Upper lobe of right lung (tissue), 1 donor: ENCODE measurements at regions not wholly inside any gene's neighbourhood (a gene's known extent, or its start where the extent isn't known, plus 50 kb on each side); places are given as distances from the start of the nearest gene placed in this dataset.
"Not testable (repeated sequence)": the region's sequence is repeated elsewhere in the genome, so short reads cannot be mapped to it uniquely, and the experiment has no call there.

Experiments
- ATAC-seq: fragments of 200-7000 bp; cut with Tn5 transposase; one replicate; pipeline ENCODE4 v1.9.1; 2020; ENCODE audit warnings: mild to moderate bottlenecking, moderate library complexity
- DNase-seq: peaks from one replicate; pipeline ENCODE4 v3.0.0-alpha.2; 2020
- H3K27ac ChIP-seq: fragments of 200-600 bp; one replicate; pipeline ENCODE4 v1.8.0; 2022
- H3K27me3 ChIP-seq: fragments of 200-600 bp; one replicate; pipeline ENCODE4 v1.8.0; 2022; ENCODE audit warnings: mild to moderate bottlenecking
- H3K36me3 ChIP-seq: fragments of 200-600 bp; one replicate; pipeline ENCODE4 v1.8.0; 2022
- H3K4me1 ChIP-seq: fragments of 200-600 bp; one replicate; pipeline ENCODE4 v1.8.0; 2022
- H3K4me3 ChIP-seq: fragments of 200-600 bp; one replicate; pipeline ENCODE4 v1.8.0; 2022; ENCODE audit warnings: mild to moderate bottlenecking
- H3K9me3 ChIP-seq: fragments of 200-600 bp; one replicate; pipeline ENCODE4 v1.8.0; 2022
- intact Hi-C: fragments of 100-400 bp; cut with DNase I; formaldehyde crosslinking; loops from one replicate; pipeline ENCODE4 v1.11.0; 2022
- TF ChIP-seq, protein P1 (sequence below): fragments of 200-600 bp; IDR thresholded peaks from one replicate; pipeline ENCODE4 v1.8.0; 2022; ENCODE audit warnings: antibody characterized with exemption
- donor health status: DM: no; HTN: yes; CAD: no; lungs with severe emphysema.

GRCh38 chr4:104549736-104550135 is 55.0 kb upstream of the CXXC4 start:
- TF ChIP-seq, protein P1, sequence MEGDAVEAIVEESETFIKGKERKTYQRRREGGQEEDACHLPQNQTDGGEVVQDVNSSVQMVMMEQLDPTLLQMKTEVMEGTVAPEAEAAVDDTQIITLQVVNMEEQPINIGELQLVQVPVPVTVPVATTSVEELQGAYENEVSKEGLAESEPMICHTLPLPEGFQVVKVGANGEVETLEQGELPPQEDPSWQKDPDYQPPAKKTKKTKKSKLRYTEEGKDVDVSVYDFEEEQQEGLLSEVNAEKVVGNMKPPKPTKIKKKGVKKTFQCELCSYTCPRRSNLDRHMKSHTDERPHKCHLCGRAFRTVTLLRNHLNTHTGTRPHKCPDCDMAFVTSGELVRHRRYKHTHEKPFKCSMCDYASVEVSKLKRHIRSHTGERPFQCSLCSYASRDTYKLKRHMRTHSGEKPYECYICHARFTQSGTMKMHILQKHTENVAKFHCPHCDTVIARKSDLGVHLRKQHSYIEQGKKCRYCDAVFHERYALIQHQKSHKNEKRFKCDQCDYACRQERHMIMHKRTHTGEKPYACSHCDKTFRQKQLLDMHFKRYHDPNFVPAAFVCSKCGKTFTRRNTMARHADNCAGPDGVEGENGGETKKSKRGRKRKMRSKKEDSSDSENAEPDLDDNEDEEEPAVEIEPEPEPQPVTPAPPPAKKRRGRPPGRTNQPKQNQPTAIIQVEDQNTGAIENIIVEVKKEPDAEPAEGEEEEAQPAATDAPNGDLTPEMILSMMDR = no peak
- H3K27me3 ChIP-seq = no peaks in the 10 kb centered on the region
- no peaks in the 10 kb centered on the region for H3K9me3 ChIP-seq
- intact Hi-C loops = no loop called here
- no peak overlapping the region for H3K27ac ChIP-seq
- no peak overlapping the region for H3K4me3 ChIP-seq
- no peaks in the 10 kb centered on the region for H3K36me3 ChIP-seq
- H3K4me1 ChIP-seq = no peaks in the 10 kb centered on the region
- no peak for DNase-seq
- ATAC-seq = no peak

- ATAC-seq = no peak
- no peaks in the 10 kb centered on the region for H3K4me1 ChIP-seq
- intact Hi-C loops = no loop called here
- no peak overlapping the region for H3K27ac ChIP-seq
- TF ChIP-seq, protein P1 = no peak
- H3K36me3 ChIP-seq = no peaks in the 10 kb centered on the region
- H3K27me3 ChIP-seq = no peaks in the 10 kb centered on the region
- no peaks in the 10 kb centered on the region for H3K9me3 ChIP-seq
- DNase-seq = no peak
- H3K4me3 ChIP-seq = no peak overlapping the region
Measured at GRCh38 chr4:104559502-104559901, 64.8 kb upstream of the CXXC4 start.

DNA sequence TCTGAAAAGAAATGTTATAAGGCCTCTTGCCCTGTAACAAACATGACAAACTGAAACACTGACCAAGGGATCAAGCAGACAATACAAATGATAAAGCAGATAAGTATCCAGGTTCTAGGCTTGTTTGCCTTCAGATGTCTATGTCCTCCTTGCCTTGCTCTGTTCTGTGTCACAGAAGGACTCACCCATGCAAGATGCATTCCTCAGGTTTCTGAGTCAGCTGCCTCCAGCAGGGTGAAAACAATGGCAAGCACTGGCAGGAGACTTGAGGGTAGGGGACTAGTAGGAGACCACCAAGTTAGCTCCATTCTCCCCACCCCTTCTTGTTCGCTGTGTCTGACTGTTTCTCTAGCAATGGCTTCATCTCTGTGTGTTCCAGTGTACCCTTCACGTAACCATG is 76.6 kb upstream of the CXXC4 start:
- H3K27me3 ChIP-seq = no peaks in the 10 kb centered on the region
- ATAC-seq (no peak), DNase-seq (no peak)
- H3K9me3 ChIP-seq = no peaks in the 10 kb centered on the region
- no peak overlapping the region for H3K4me3 ChIP-seq
- H3K36me3 ChIP-seq = no peaks in the 10 kb centered on the region
- no peak overlapping the region for H3K27ac ChIP-seq
- TF ChIP-seq, protein P1 = no peak
- no peaks in the 10 kb centered on the region for H3K4me1 ChIP-seq
- intact Hi-C loops = no loop called here

DNA sequence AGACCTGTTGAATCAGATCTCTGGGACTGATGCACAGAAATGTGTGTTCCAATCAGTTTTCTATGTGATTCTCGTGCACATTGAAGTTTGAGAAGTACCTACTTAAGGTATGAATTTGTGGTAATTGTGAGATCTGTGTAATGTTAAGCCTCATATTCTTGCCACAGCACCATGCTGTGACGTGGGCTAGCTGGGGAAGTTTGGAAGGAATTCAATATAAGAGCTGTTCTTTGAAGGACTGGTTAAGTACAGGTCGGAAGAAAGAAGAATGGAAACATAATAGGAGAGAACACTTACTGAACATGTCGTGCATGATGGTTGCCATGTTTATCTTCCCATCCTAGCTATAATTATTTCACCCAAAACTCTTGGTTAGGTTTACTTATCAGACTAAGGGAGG is 79.7 kb upstream of the CXXC4 start:
- H3K4me1 ChIP-seq = no peaks in the 10 kb centered on the region
- no peaks in the 10 kb centered on the region for H3K36me3 ChIP-seq
- ATAC-seq (no peak), DNase-seq (no peak)
- no peak overlapping the region for H3K27ac ChIP-seq
- intact Hi-C loops = no loop called here
- no peaks in the 10 kb centered on the region for H3K27me3 ChIP-seq
- no peak overlapping the region for H3K4me3 ChIP-seq
- no peaks in the 10 kb centered on the region for H3K9me3 ChIP-seq
- TF ChIP-seq, protein P1 = no peak

GRCh38 chr4:104575278-104575677 is 80.6 kb upstream of the CXXC4 start:
- Histone ChIP-seq H3K27ac (no peak overlapping the region), H3K27me3 (no peaks in the 10 kb centered on the region), H3K4me1 (no peaks in the 10 kb centered on the region), H3K36me3 (no peaks in the 10 kb centered on the region), H3K9me3 (no peaks in the 10 kb centered on the region), H3K4me3 (no peak overlapping the region)
- intact Hi-C loops = no loop called here
- TF ChIP-seq, protein P1 = no peak
- peak; percentile 64 for ATAC-seq
- DNase-seq = no peak

DNA sequence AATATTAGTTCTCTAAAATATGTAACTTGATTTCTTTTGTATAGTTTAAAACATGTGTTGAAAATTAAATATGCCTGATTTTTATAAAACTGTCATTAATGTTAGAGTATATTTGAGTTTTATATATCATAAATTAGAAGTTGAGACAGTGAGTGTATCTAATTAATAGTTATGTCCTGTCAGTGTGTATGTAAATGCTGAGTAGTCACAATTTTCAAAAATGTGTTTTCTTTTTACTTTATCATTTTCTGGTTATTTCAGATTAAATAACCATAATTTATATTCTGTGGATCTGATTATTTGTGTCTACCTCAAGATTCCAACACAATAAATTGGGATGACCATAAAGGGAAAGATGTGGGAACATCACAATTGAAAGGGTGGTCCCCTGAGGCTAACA is 82.7 kb upstream of the CXXC4 start:
- DNase-seq (no peak), ATAC-seq (no peak)
- H3K4me1 ChIP-seq = no peaks in the 10 kb centered on the region
- TF ChIP-seq, protein P1 = no peak
- no peaks in the 10 kb centered on the region for H3K27me3 ChIP-seq
- H3K4me3 ChIP-seq = no peak overlapping the region
- no peak overlapping the region for H3K27ac ChIP-seq
- no peaks in the 10 kb centered on the region for H3K9me3 ChIP-seq
- H3K36me3 ChIP-seq = no peaks in the 10 kb centered on the region
- intact Hi-C loops = no loop called here

DNA sequence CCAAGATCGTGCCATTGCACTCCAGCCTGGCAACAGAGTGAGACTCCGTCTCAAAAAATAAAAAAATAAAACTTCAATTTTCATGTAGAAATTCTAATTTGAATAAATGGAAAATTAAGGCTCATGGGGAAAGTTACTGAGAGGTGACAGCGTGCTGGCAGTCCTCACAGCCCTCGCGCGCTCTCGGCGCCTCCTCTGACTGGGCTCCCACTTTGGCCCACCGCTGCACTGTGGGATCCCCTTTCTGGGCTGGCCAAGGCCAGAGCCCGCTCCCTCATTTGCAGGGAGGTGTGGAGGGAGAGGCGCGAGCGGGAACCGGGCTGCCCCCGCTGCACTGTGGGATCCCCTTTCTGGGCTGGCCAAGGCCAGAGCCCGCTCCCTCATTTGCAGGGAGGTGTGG is 86.8 kb upstream of the CXXC4 start:
- ATAC-seq = not testable (repeated sequence)

GRCh38 chr4:104582056-104582455 is 87.4 kb upstream of the CXXC4 start:
- H3K9me3 ChIP-seq, H3K4me3 ChIP-seq, ATAC-seq, H3K4me1 ChIP-seq, H3K27ac ChIP-seq, intact Hi-C loops, H3K36me3 ChIP-seq, DNase-seq, H3K27me3 ChIP-seq: not testable (repeated sequence)

More for the DNA sequence above, 86.8 kb upstream of the CXXC4 start:
- H3K27ac ChIP-seq, H3K4me3 ChIP-seq, H3K36me3 ChIP-seq, H3K27me3 ChIP-seq, DNase-seq, H3K9me3 ChIP-seq, H3K4me1 ChIP-seq, intact Hi-C loops: not testable (repeated sequence)
